Kidney tubule cell (primary cell): ENCODE measurements at regions not wholly inside any gene's neighbourhood (a gene's known extent, or its start where the extent isn't known, plus 50 kb on each side); places are given as distances from the start of the nearest gene placed in this dataset.
"Not testable (repeated sequence)": the region's sequence is repeated elsewhere in the genome, so short reads cannot be mapped to it uniquely, and the experiment has no call there.

Source experiments
- DNase-seq: peaks from one replicate; pipeline ENCODE4 v3.0.0-alpha.2; 2018; ENCODE audit warnings: low spot score

DNA sequence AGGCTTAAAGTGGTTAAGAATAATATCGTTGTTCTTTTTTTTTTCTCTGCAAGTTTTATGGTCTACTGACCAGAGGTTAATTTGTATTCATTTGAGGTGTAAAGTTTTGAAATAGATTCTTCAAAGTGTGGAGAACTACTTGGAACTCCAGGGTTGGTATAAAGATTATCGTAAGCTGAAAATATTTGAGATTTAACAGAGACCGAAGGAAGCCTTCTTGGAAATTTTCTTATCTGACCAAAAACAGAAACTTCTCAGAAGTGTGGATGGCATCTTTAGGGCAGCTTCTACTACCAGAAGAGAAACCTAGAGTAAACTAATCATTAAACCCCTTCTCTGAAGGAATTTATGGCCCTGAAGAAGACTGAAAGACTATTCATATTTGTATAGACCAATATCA is 206.8 kb upstream of the MON1B start:
- DNase-seq: peak; percentile 32

- DNase-seq: peak; percentile 69
These were observed 205.5 kb upstream of the MON1B start for GRCh38 chr16:76985392-76986045.

- no peak for DNase-seq
These were observed 202.5 kb upstream of the MON1B start for GRCh38 chr16:76988526-76988925.

DNA sequence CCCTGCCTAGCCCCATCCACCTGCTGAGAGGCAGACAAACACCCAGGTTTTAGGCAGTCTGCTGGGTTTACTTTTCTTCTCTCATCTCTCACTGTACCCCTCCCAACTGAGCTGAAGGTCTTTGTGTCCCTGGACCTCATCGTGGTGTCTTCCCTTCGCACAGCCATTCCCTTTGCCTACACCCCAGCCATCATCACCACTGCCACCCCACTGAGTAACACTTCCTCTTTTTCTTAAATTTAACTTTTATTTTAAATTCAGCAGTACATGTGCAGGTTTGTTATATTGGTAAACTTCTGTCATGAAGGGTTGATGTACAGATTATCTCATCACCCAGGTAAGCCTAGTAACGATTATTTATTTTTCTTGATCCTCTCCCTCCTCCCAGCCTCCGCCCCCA is 188.3 kb upstream of the MON1B start:
- no peak for DNase-seq

DNA sequence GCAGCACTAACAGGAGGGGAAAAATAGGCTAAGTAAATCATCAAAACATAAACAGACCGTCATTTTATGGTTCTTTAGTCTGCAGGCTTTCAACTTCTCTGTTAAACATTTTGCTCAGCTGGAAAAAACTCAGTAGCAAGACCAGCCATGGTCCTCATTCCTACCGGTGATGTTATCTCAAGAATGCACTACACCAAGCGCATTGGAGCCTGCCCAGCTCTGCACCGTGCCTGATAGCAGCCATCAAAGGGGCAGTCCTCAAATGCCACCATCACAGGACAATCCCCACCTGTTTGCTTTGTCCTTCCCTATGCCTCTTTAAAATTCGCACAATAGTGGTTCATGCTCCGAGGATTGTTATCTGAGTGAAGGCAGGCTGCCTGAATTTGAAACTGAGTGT is 181.5 kb upstream of the MON1B start:
- DNase-seq: no peak

GRCh38 chr16:77014441-77014840 is 176.5 kb upstream of the MON1B start:
- DNase-seq: peak; percentile 6

DNA sequence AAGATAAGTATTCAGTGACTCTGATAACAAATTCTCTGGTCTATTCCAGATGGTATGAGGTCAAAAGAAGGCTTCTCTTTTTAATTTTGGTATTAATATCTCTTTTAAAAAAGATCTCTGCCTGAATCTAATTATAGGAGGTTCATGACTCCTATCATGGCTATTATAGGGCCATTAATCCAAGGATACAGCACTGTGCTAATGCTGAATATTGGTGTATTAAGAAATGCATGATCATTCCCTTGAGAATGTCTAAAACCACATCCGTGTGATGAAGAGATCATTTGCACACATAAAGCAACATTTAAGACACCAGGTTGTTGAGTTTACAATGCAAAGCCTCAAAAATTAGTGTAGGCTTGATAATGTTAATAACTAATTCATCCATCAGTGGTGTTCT is 160.4 kb upstream of the MON1B start:
- DNase-seq: no peak

GRCh38 chr16:77033516-77033915 is 157.5 kb upstream of the MON1B start:
- DNase-seq: no peak

DNA sequence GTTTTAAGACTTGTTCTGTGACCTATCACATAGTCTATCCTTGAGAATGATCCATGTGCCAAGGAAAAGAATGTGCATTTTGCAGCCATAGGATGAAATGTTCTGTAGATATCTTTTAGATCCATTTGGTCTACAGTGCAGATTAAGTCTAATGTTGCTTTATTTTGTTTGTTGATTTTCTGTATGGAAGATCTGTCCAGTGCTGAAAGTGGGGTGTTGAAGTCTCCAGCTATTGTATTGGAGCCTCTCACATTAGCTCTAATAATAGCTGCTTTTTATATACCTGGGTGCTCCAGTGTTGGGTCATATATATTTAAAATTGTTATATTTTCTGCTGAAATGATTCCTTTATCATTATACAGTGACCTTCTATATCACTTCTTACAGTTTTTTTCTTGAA is 155.6 kb upstream of the MON1B start:
- no peak for DNase-seq

DNA sequence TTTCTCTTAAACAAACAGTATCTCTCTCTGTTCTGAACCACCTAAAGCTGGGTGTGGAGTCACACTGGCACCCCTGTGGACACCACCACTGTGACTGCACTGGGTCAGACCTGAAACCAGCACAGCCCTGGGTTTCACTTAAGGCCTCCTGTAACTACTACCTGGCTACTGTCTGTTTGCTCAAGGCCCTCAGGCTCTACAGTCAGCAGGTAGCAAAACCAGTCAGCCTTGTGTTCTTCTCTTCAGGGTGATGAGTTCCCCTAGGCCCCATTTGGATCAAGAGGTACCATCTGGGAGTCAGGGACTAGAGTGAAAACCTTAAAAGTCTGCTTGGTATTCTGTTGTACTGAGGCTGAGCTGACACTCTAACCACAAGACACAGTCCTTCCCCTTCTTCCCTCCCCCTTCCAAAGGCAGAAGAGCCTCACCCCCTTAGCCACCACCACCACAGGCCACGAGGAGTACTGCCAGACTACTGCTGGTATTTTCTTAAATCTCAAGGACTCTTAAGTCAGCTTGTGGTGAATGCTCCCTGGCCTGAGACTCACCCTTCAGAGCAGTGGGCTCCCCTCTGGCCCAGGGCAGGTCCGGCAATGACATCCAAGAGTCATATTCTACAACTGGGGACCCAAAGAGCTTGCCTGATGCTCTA is 153.2 kb upstream of the MON1B start:
- DNase-seq: no peak

- DNase-seq: no peak
These were observed 149.5 kb upstream of the MON1B start for GRCh38 chr16:77041468-77041867.

GRCh38 chr16:77043076-77043475 is 147.9 kb upstream of the MON1B start:
- peak; percentile 52 for DNase-seq

GRCh38 chr16:77046206-77046605 is 144.8 kb upstream of the MON1B start:
- DNase-seq: no peak

GRCh38 chr16:77048085-77048484 is 142.9 kb upstream of the MON1B start:
- no peak for DNase-seq

- no peak for DNase-seq
These were observed 141.4 kb upstream of the MON1B start for GRCh38 chr16:77049577-77049976.

- DNase-seq: not testable (repeated sequence)
These were observed 134.4 kb upstream of the MON1B start for GRCh38 chr16:77056597-77056996.

DNA sequence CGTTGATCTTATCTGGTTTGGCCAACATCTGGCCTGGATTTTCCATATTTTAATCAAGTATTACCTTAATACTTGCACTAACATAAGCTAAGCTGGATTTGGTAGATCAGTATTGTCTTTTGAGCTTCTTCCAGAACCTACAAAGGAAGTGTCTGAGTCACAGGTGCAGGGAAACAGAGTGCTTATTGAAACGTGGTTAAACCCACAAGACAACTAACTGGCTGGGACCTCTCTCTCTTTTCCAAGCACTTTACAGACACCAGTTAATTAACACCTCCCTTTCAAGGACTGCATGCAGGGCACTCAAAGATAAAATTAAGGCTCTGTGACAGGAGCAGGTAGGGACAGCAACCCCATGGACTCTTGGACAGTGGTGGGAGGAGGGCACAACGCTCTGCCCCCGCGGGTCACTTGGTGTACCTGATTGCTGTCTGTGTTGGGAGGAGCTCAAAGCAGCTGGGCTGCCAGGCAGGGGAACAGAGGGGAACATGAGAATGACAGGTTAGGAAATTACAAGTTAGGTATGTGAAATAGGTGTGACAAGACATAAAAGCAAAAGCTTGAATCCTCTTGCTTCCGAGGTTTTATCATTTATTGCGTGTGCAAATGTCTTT is 133.7 kb upstream of the MON1B start:
- DNase-seq: peak; percentile 49

DNA sequence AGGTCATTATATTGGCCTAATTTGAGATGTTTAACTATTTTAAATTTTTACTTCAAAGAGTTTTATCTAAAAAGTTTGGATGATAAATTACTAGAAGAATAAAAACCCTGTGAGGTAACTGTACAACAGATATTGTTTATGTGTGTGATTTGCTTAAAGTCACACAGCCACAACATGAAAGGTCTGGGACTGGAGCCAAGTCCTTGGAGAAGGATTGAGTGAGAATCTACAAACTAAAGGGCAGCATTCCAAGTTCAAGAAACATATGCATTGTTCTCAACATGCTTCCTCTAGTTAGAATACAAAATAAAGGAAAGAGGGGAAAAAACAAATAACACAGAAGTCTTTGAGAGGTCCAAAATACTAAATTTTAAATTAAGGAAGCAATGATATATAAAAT is 131.5 kb upstream of the MON1B start:
- DNase-seq: no peak

- DNase-seq: no peak
These were observed 130.4 kb upstream of the MON1B start for GRCh38 chr16:77060614-77061013.

GRCh38 chr16:77062878-77063675 is 127.9 kb upstream of the MON1B start:
- DNase-seq: no peak

DNA sequence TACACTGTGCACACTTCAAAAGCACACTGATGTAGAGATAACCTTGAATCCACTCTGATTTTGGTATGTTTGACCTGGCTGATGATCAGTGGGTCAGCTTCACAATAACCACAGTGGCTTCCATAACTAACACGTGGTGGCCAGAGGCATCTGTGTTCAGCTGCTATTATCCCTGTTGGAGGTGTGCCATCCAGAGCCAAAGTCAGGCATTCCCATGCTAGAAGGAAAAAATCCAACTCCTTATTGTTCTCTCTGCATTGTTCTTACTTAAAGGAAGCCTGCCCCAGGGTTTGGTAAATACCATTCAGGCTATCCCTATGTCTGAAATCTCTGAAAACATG is 127.3 kb upstream of the MON1B start:
- DNase-seq: no peak

- no peak for DNase-seq
These were observed 127.0 kb upstream of the MON1B start for GRCh38 chr16:77064037-77064436.

DNA sequence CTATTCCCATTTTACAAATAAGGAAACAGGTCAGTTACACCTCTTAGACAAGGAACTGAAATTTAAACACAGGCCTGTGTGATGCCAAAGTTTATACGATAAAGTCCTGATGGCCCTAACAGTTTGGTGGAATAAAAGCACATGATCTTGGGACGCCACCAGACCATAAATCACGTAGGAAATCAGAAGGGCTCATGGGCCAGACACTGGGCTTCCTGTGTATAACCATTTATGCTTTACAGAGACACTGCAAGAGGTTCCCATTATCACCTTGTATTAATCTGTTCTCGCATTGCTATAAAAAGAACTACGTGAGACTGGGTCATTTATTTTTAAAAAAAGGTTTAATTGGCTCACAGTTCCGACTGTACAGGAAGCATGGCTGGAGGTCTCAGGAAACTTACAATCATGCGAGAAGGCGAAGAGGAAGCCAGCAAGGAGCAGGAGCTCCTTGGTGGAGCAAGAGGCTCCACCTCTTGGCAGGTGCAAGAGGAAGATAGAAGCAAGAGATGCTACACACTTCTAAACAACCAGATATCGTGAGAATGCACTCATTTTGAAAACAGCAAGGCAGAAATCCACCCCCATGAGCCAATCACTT is 124.0 kb upstream of the MON1B start:
- DNase-seq: no peak
